ENCODE measurements at regions not wholly inside any gene's neighbourhood (a gene's known extent, or its start where the extent isn't known, plus 50 kb on each side); places are given as distances from the start of the nearest gene placed in this dataset.

DNA sequence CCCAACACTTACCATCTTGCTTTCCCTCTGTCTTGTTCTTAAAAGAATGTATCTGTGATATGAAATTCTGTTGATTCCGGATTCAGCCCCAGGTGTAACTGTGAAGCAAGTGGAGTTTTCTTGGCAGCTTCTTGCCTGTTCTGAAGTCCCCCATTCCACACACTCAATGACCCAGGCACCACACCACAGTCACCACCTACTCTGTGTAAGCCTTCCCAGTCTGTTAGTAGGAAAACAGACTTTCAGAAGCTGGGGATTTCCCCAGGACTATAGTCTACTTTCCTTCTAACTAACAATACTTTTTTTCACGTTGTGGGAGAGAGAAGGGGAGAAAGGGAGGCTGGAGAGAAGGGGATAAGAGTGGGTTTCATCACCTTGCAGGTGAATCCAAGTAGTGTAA lies 299.1 kb upstream of the PROX1 start:
- no peaks in the 10 kb centered on the region for H3K4me1 ChIP-seq (ENCODE audit: control insufficient read depth, insufficient read depth, low read length)
- dilution Hi-C loops (cut with HindIII; ENCODE audit: low sequenced_read_pairs, unreplicated experiment) (no loop called here), intact Hi-C loops (cut with micrococcal nuclease) (no loop called here), in situ Hi-C loops (cut with MboI; ENCODE audit: low sequenced_read_pairs) (no loop called here)
- H3K56ac ChIP-seq (ENCODE audit: extremely low read depth, insufficient read depth, low read length) = no peak overlapping the region
- no peak overlapping the region for H4K91ac ChIP-seq (ENCODE audit: insufficient read depth, low read depth, low read length)
- H2BK20ac ChIP-seq (ENCODE audit: low read depth, low read length) = no peak overlapping the region
- no peaks in the 10 kb centered on the region for H3K79me1 ChIP-seq (ENCODE audit: low read depth in 1 of 2, low read length in 2 of 2)
- no peaks in the 10 kb centered on the region for H3K27me3 ChIP-seq (ENCODE audit: control insufficient read depth, insufficient read depth, low read length)
- peaks cover 16% of the 10 kb centered on the region for H3K9me3 ChIP-seq (ENCODE audit: control insufficient read depth, insufficient read depth, low read length)
- TF ChIP-seq RAD21 (IDR thresholded peaks at IDR 0.05; ENCODE audit: low read length) (no peak), SMC3 (IDR thresholded peaks at IDR 0.05; ENCODE audit: low read depth, low read length) (no peak), MAZ (IDR thresholded peaks at IDR 0.05; ENCODE audit: borderline replicate concordance, low read depth, low read length) (no peak), MXI1 (IDR thresholded peaks at IDR 0.05; ENCODE audit: borderline replicate concordance, low read depth, low read length) (no peak), MAFK (IDR thresholded peaks at IDR 0.05; ENCODE audit: low read depth, low read length) (no peak), RFX5 (IDR thresholded peaks at IDR 0.05; ENCODE audit: low read depth, low read length) (no peak), CHD1 (IDR thresholded peaks at IDR 0.05; ENCODE audit: low read depth, low read length) (no peak), CEBPB (IDR thresholded peaks at IDR 0.05; ENCODE audit: low read depth, low read length) (no peak), RCOR1 (IDR thresholded peaks at IDR 0.05; ENCODE audit: insufficient replicate concordance, low read length) (no peak), BHLHE40 (IDR thresholded peaks at IDR 0.05; ENCODE audit: low read depth, low read length) (no peak), POLR2A (IDR thresholded peaks at IDR 0.05; ENCODE audit: low read depth, low read length) (no peak), NFE2L2 (IDR thresholded peaks at IDR 0.05; ENCODE audit: low read depth, low read length) (no peak), FOS (IDR thresholded peaks at IDR 0.05; ENCODE audit: low read depth, low read length) (no peak)
- TF ChIP-seq, protein P1, sequence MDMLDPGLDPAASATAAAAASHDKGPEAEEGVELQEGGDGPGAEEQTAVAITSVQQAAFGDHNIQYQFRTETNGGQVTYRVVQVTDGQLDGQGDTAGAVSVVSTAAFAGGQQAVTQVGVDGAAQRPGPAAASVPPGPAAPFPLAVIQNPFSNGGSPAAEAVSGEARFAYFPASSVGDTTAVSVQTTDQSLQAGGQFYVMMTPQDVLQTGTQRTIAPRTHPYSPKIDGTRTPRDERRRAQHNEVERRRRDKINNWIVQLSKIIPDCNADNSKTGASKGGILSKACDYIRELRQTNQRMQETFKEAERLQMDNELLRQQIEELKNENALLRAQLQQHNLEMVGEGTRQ (IDR thresholded peaks at IDR 0.05; ENCODE audit: low read depth, low read length) = no peak
- TF ChIP-seq, protein P2, sequence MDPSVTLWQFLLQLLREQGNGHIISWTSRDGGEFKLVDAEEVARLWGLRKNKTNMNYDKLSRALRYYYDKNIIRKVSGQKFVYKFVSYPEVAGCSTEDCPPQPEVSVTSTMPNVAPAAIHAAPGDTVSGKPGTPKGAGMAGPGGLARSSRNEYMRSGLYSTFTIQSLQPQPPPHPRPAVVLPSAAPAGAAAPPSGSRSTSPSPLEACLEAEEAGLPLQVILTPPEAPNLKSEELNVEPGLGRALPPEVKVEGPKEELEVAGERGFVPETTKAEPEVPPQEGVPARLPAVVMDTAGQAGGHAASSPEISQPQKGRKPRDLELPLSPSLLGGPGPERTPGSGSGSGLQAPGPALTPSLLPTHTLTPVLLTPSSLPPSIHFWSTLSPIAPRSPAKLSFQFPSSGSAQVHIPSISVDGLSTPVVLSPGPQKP (IDR thresholded peaks at IDR 0.05; ENCODE audit: borderline replicate concordance, low read depth, low read length) = no peak
- TF ChIP-seq, protein P3, sequence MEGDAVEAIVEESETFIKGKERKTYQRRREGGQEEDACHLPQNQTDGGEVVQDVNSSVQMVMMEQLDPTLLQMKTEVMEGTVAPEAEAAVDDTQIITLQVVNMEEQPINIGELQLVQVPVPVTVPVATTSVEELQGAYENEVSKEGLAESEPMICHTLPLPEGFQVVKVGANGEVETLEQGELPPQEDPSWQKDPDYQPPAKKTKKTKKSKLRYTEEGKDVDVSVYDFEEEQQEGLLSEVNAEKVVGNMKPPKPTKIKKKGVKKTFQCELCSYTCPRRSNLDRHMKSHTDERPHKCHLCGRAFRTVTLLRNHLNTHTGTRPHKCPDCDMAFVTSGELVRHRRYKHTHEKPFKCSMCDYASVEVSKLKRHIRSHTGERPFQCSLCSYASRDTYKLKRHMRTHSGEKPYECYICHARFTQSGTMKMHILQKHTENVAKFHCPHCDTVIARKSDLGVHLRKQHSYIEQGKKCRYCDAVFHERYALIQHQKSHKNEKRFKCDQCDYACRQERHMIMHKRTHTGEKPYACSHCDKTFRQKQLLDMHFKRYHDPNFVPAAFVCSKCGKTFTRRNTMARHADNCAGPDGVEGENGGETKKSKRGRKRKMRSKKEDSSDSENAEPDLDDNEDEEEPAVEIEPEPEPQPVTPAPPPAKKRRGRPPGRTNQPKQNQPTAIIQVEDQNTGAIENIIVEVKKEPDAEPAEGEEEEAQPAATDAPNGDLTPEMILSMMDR (conservative IDR thresholded peaks at IDR 0.05; ENCODE audit: low read depth, low read length) = no peak
- H3K4ac ChIP-seq (ENCODE audit: low read depth, low read length) = no peak overlapping the region
- no peak overlapping the region for H3K27ac ChIP-seq (ENCODE audit: insufficient read depth, low read length)
- no peak overlapping the region for H2BK15ac ChIP-seq (ENCODE audit: low read depth, low read length)
- no peak overlapping the region for H3K4me2 ChIP-seq (ENCODE audit: low read depth, low read length)
- ChIA-PET CTCF (no interaction called here), POLR2A (ENCODE audit: unreplicated experiment) (no interaction called here)
- no peak overlapping the region for H4K8ac ChIP-seq (ENCODE audit: low read depth in 2 of 2, low read length in 2 of 2)
- no peak overlapping the region for H2AK5ac ChIP-seq (ENCODE audit: low read depth, low read length)
- DNase-seq (no peak), ATAC-seq (ENCODE audit: low read depth) (no peak)
- no TSS peak for BruUV-seq (replicated peaks)
- H3K4me3 ChIP-seq (ENCODE audit: insufficient read depth, low read depth, low read length) = no peak overlapping the region
- H2BK120ac ChIP-seq (ENCODE audit: low read depth, low read length) = no peak overlapping the region
- H4K5ac ChIP-seq (ENCODE audit: low read depth, low read length) = no peak overlapping the region
- no CpG with 5 or more reads among the region's 2 CpGs for WGBS, 2 experiments (ENCODE audit: extremely low coverage in 2 of 2, insufficient read length in 1 of 2)
- H4K20me1 ChIP-seq (ENCODE audit: insufficient read depth, low read length) = no peaks in the 10 kb centered on the region
- no peak overlapping the region for H3K18ac ChIP-seq (ENCODE audit: low read depth, low read length)
- no peak overlapping the region for H3K9ac ChIP-seq (ENCODE audit: low read depth, low read length)
- H3K36me3 ChIP-seq (ENCODE audit: control insufficient read depth, insufficient read depth, low read length) = no peaks in the 10 kb centered on the region
- no peak overlapping the region for H2AFZ ChIP-seq (replicated peaks; ENCODE audit: low read length, poor library complexity)
- H3K23ac ChIP-seq (ENCODE audit: low read depth, low read length) = no peak overlapping the region
- H2BK5ac ChIP-seq (ENCODE audit: low read depth, low read length, poor library complexity, severe bottlenecking) = no peak overlapping the region
- no peak overlapping the region for H3K14ac ChIP-seq (replicated peaks; ENCODE audit: low read depth, low read length)
- H2AK9ac ChIP-seq (replicated peaks; ENCODE audit: low read depth, low read length, poor library complexity) = no peak overlapping the region
- no peaks in the 10 kb centered on the region for H3K9me1 ChIP-seq (ENCODE audit: insufficient read depth, low read length)

All from IMR-90 (cell line).